Stomach (tissue), 4 donors: ENCODE measurements at regions not wholly inside any gene's neighbourhood (a gene's known extent, or its start where the extent isn't known, plus 50 kb on each side); places are given as distances from the start of the nearest gene placed in this dataset.

Experiments
- CTCF ChIP-seq, 7 experiments: fragments of 450-650 bp in 4 of 7; fragments of 200-600 bp in 3 of 7; sonication (generic) in 3 of 7; IDR thresholded peaks; one replicate each; pipeline ENCODE4 v1.5.1; 2016 to 2019; ENCODE audit warnings: antibody characterized with exemption in 7 of 7, control low read depth in 2 of 7, mild to moderate bottlenecking in 1 of 7
- POLR2AphosphoS5 ChIP-seq, 3 donors: sonication (generic); formaldehyde crosslinking; IDR thresholded peaks; one replicate each; pipeline ENCODE4 v1.6.1; 2016; ENCODE audit warnings: antibody characterized with exemption in 3 of 3

DNA sequence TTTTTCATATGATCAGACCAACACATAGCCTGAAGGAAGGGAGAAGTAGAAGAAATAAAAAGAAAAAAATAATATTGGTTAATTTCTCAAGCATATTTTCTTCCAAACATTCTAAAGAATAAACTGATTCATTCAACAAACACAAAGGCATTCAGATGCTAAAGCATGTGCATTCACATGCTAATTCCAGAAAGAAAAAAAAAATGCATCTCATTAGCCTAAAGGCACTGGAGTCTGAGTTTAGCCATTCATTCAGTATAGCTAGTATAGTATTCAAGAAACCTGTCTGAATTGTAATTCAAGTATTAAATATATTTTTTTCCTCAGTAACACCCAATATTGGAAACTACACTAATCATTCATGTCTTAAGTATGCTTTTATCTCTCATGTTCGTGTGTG, 61.0 kb upstream of the FER start:
- TF ChIP-seq CTCF (IDR thresholded peaks at IDR 0.05) (no peak), POLR2AphosphoS5 (IDR thresholded peaks at IDR 0.05) (no peak)
